Activated CD8-positive, alpha-beta memory T cell treated with anti-CD3 and anti-CD28 coated beads for 48 hours (primary cell): ENCODE measurements at regions not wholly inside any gene's neighbourhood (a gene's known extent, or its start where the extent isn't known, plus 50 kb on each side); places are given as distances from the start of the nearest gene placed in this dataset.

ENCODE experiments used
- DNase-seq, 3 experiments: peaks; one replicate each; pipeline ENCODE4 v3.0.0-alpha.2; 2020; ENCODE audit warnings: low read depth in 2 of 3, low spot score in 2 of 3

GRCh38 chr13:21316376-21316775 lies 139.9 kb downstream of the MRPL57 start:
- no peak for DNase-seq

GRCh38 chr13:21318891-21319532 lies 140.1 kb downstream of the ZDHHC20 start:
- no peak for DNase-seq

- DNase-seq: no peak
These were observed 139.0 kb downstream of the ZDHHC20 start for GRCh38 chr13:21319869-21320641.

GRCh38 chr13:21320642-21321034 lies 138.5 kb downstream of the ZDHHC20 start:
- no peak for DNase-seq

- DNase-seq: no peak
These were observed 137.8 kb downstream of the ZDHHC20 start for GRCh38 chr13:21321269-21321668.

- no peak for DNase-seq
These were observed 136.7 kb downstream of the ZDHHC20 start for GRCh38 chr13:21322327-21322965.
